ENCODE measurements at regions not wholly inside any gene's neighbourhood (a gene's known extent, or its start where the extent isn't known, plus 50 kb on each side); places are given as distances from the start of the nearest gene placed in this dataset.
"Not testable (repeated sequence)": the region's sequence is repeated elsewhere in the genome, so short reads cannot be mapped to it uniquely, and the experiment has no call there.

GRCh38 chr1:120519196-120519595, 104.4 kb downstream of the NBPF8 start:
- H3K4me3 Mint-ChIP-seq; H3K27me3 Mint-ChIP-seq (ENCODE audit: low read depth in 3 of 3); DNase-seq; H3K4me1 Mint-ChIP-seq; H3K79me2 ChIP-seq (ENCODE audit: insufficient read depth, low read length); H3K36me3 Mint-ChIP-seq; H3K4me2 ChIP-seq (replicated peaks; ENCODE audit: extremely low read depth, low read length, poor library complexity, severe bottlenecking); H3K4me3 ChIP-seq (replicated peaks in 1 of 3; ENCODE audit: low read depth in 2 of 3, low read length in 3 of 3); H2AFZ ChIP-seq (ENCODE audit: insufficient read depth, low read depth, low read length, poor library complexity, severe bottlenecking); H3K27ac ChIP-seq (ENCODE audit: low read depth in 1 of 2, low read length in 2 of 2); H3K27me3 ChIP-seq (ENCODE audit: control insufficient read depth in 2 of 2, insufficient read depth in 2 of 2, low read length in 2 of 2); H3K9ac ChIP-seq (ENCODE audit: insufficient read depth, low read length, poor library complexity, severe bottlenecking); H3K9me3 Mint-ChIP-seq; intact Hi-C loops (cut with micrococcal nuclease); H3K4me1 ChIP-seq (ENCODE audit: control insufficient read depth in 1 of 2, insufficient read depth in 2 of 2, low read length in 2 of 2); H3K27ac Mint-ChIP-seq; H3K36me3 ChIP-seq (replicated peaks in 1 of 2; ENCODE audit: control insufficient read depth in 1 of 2, insufficient read depth in 2 of 2, low read length in 2 of 2); H4K20me1 ChIP-seq (ENCODE audit: insufficient read depth, low read length); H3K9me3 ChIP-seq (replicated peaks in 1 of 2; ENCODE audit: control insufficient read depth in 1 of 2, insufficient read depth in 1 of 2, low read length in 2 of 2): not testable (repeated sequence)
- WGBS (ENCODE audit: insufficient coverage), result no CpG with 5 or more reads among the region's 8 CpGs

- H3K36me3 Mint-ChIP-seq, result not testable (repeated sequence)
Observed at GRCh38 chr1:120524416-120524815, 109.6 kb downstream of the NBPF8 start.

GRCh38 chr1:120525386-120525785, 110.6 kb downstream of the NBPF8 start:
- H3K27ac Mint-ChIP-seq; H4K20me1 ChIP-seq (ENCODE audit: insufficient read depth, low read length); H3K36me3 ChIP-seq (replicated peaks in 1 of 2; ENCODE audit: control insufficient read depth in 1 of 2, insufficient read depth in 2 of 2, low read length in 2 of 2); H3K27ac ChIP-seq (ENCODE audit: low read depth in 1 of 2, low read length in 2 of 2); H3K4me1 ChIP-seq (ENCODE audit: control insufficient read depth in 1 of 2, insufficient read depth in 2 of 2, low read length in 2 of 2); H3K27me3 ChIP-seq (ENCODE audit: control insufficient read depth in 2 of 2, insufficient read depth in 2 of 2, low read length in 2 of 2); H3K9ac ChIP-seq (ENCODE audit: insufficient read depth, low read length, poor library complexity, severe bottlenecking); H2AFZ ChIP-seq (ENCODE audit: insufficient read depth, low read depth, low read length, poor library complexity, severe bottlenecking); H3K4me3 ChIP-seq (replicated peaks in 1 of 3; ENCODE audit: low read depth in 2 of 3, low read length in 3 of 3); H3K4me2 ChIP-seq (replicated peaks; ENCODE audit: extremely low read depth, low read length, poor library complexity, severe bottlenecking); H3K4me1 Mint-ChIP-seq; H3K79me2 ChIP-seq (ENCODE audit: insufficient read depth, low read length); H3K4me3 Mint-ChIP-seq; H3K27me3 Mint-ChIP-seq (ENCODE audit: low read depth in 3 of 3); H3K36me3 Mint-ChIP-seq; DNase-seq; intact Hi-C loops (cut with micrococcal nuclease); H3K9me3 ChIP-seq (replicated peaks in 1 of 2; ENCODE audit: control insufficient read depth in 1 of 2, insufficient read depth in 1 of 2, low read length in 2 of 2); H3K9me3 Mint-ChIP-seq: not testable (repeated sequence)
- WGBS (ENCODE audit: insufficient coverage), result no CpG with 5 or more reads among the region's 3 CpGs

More at GRCh38 chr1:120524416-120524815, 109.6 kb downstream of the NBPF8 start:
- H3K9ac ChIP-seq (ENCODE audit: insufficient read depth, low read length, poor library complexity, severe bottlenecking); H3K4me3 Mint-ChIP-seq; H3K4me1 ChIP-seq (ENCODE audit: control insufficient read depth in 1 of 2, insufficient read depth in 2 of 2, low read length in 2 of 2); H3K27ac Mint-ChIP-seq; H3K4me3 ChIP-seq (replicated peaks in 1 of 3; ENCODE audit: low read depth in 2 of 3, low read length in 3 of 3); H3K36me3 ChIP-seq (replicated peaks in 1 of 2; ENCODE audit: control insufficient read depth in 1 of 2, insufficient read depth in 2 of 2, low read length in 2 of 2); H3K27ac ChIP-seq (ENCODE audit: low read depth in 1 of 2, low read length in 2 of 2); H3K79me2 ChIP-seq (ENCODE audit: insufficient read depth, low read length); H3K27me3 ChIP-seq (ENCODE audit: control insufficient read depth in 2 of 2, insufficient read depth in 2 of 2, low read length in 2 of 2); intact Hi-C loops (cut with micrococcal nuclease); H2AFZ ChIP-seq (ENCODE audit: insufficient read depth, low read depth, low read length, poor library complexity, severe bottlenecking); H3K4me2 ChIP-seq (replicated peaks; ENCODE audit: extremely low read depth, low read length, poor library complexity, severe bottlenecking); H3K4me1 Mint-ChIP-seq; DNase-seq; H3K27me3 Mint-ChIP-seq (ENCODE audit: low read depth in 3 of 3); H3K9me3 ChIP-seq (replicated peaks in 1 of 2; ENCODE audit: control insufficient read depth in 1 of 2, insufficient read depth in 1 of 2, low read length in 2 of 2); H4K20me1 ChIP-seq (ENCODE audit: insufficient read depth, low read length); H3K9me3 Mint-ChIP-seq: not testable (repeated sequence)
- no CpG with 5 or more reads among the region's 7 CpGs for WGBS (ENCODE audit: insufficient coverage)

- H2AFZ ChIP-seq (ENCODE audit: insufficient read depth, low read depth, low read length, poor library complexity, severe bottlenecking); intact Hi-C loops (cut with micrococcal nuclease); H4K20me1 ChIP-seq (ENCODE audit: insufficient read depth, low read length); H3K4me1 Mint-ChIP-seq; H3K27ac ChIP-seq (ENCODE audit: low read depth in 1 of 2, low read length in 2 of 2); H3K27me3 Mint-ChIP-seq (ENCODE audit: low read depth in 3 of 3); H3K4me2 ChIP-seq (replicated peaks; ENCODE audit: extremely low read depth, low read length, poor library complexity, severe bottlenecking); H3K4me3 Mint-ChIP-seq; H3K36me3 ChIP-seq (replicated peaks in 1 of 2; ENCODE audit: control insufficient read depth in 1 of 2, insufficient read depth in 2 of 2, low read length in 2 of 2); H3K4me3 ChIP-seq (replicated peaks in 1 of 3; ENCODE audit: low read depth in 2 of 3, low read length in 3 of 3); H3K27me3 ChIP-seq (ENCODE audit: control insufficient read depth in 2 of 2, insufficient read depth in 2 of 2, low read length in 2 of 2); H3K4me1 ChIP-seq (ENCODE audit: control insufficient read depth in 1 of 2, insufficient read depth in 2 of 2, low read length in 2 of 2); H3K79me2 ChIP-seq (ENCODE audit: insufficient read depth, low read length); DNase-seq; H3K9me3 ChIP-seq (replicated peaks in 1 of 2; ENCODE audit: control insufficient read depth in 1 of 2, insufficient read depth in 1 of 2, low read length in 2 of 2); H3K36me3 Mint-ChIP-seq; H3K9ac ChIP-seq (ENCODE audit: insufficient read depth, low read length, poor library complexity, severe bottlenecking); H3K9me3 Mint-ChIP-seq: not testable (repeated sequence)
- no CpG with 5 or more reads among the region's 5 CpGs for WGBS (ENCODE audit: insufficient coverage)
- peak overlapping the region in 1 of 7 donors; percentile 77 for H3K27ac Mint-ChIP-seq
Observed at GRCh38 chr1:120529475-120530089, 114.7 kb downstream of the NBPF8 start.

Data from CD14-positive monocyte (primary cell).